ENCODE measurements at regions not wholly inside any gene's neighbourhood (a gene's known extent, or its start where the extent isn't known, plus 50 kb on each side); places are given as distances from the start of the nearest gene placed in this dataset.

DNA sequence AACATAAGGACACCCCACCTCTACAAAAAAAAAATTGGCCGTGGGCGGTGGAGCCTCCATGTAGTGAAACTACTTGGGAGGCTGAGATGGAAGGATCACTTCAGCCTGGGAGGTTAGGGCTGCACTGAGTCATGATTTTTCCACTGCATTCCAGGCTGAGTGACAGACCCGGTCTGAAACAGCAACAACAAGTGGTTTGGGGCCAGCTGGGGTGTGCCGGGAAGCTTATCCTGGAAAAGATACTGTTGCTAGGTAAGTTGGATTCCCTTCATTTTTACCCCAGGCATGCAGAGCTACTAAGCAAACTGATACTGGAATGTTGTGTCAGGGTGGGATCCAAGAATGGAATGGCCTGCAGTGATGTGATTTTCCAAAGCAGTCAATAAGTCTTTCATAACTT lies 57.0 kb downstream of the XAGE2 start:
- Histone ChIP-seq H3K4me3 (ENCODE audit: low read depth, low read length) (no peak overlapping the region), H3K27me3 (ENCODE audit: control insufficient read depth, insufficient read depth, low read length) (no peaks in the 10 kb centered on the region), H3K36me3 (ENCODE audit: control insufficient read depth, insufficient read depth, low read length) (no peaks in the 10 kb centered on the region)
- DNase-seq (ENCODE audit: low read depth), result peak; percentile 30
- no peak for TF ChIP-seq CTCF (IDR thresholded peaks at IDR 0.05; ENCODE audit: insufficient read depth, low read depth, low read length)
- ChIA-PET CTCF (no interaction called here), POLR2A (no interaction called here)

DNA sequence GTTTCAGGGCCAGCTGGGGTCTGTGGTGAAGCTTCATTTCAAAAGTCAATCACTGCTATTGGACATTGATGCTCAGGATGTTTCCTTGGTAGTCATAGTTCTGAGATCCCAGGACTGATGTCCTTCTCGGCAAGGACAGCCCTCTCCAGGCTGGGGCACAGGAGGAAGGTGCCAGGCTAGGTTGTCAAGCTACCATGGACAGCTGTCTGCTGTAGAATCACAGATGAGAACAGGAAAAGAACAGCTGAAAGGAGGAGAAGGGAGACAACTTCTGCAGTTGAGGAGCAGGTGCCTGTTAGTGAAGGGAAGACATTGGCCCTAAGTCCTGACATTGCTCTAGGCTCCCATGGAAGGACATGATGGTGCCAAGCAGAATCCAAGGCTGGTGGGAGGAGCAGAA lies 58.0 kb downstream of the XAGE2 start:
- Histone ChIP-seq H3K36me3 (ENCODE audit: control insufficient read depth, insufficient read depth, low read length) (no peaks in the 10 kb centered on the region), H3K4me3 (ENCODE audit: low read depth, low read length) (no peak overlapping the region), H3K27me3 (ENCODE audit: control insufficient read depth, insufficient read depth, low read length) (no peaks in the 10 kb centered on the region)
- DNase-seq (ENCODE audit: low read depth), result no peak
- TF ChIP-seq CTCF (IDR thresholded peaks at IDR 0.05; ENCODE audit: insufficient read depth, low read depth, low read length), result no peak
- CTCF ChIA-PET, result no interaction called here
- POLR2A ChIA-PET, result no interaction called here

GRCh38 chrX:52437212-52437611 lies 58.4 kb upstream of the XAGE1A start:
- POLR2A ChIA-PET, result no interaction called here
- Histone ChIP-seq H3K4me3 (ENCODE audit: low read depth, low read length) (no peak overlapping the region), H3K27me3 (ENCODE audit: control insufficient read depth, insufficient read depth, low read length) (no peaks in the 10 kb centered on the region), H3K36me3 (ENCODE audit: control insufficient read depth, insufficient read depth, low read length) (no peaks in the 10 kb centered on the region)
- DNase-seq (ENCODE audit: low read depth), result no peak
- TF ChIP-seq CTCF (IDR thresholded peaks at IDR 0.05; ENCODE audit: insufficient read depth, low read depth, low read length), result no peak
- CTCF ChIA-PET, result no interaction called here
